ENCODE measurements at regions not wholly inside any gene's neighbourhood (a gene's known extent, or its start where the extent isn't known, plus 50 kb on each side); places are given as distances from the start of the nearest gene placed in this dataset.

DNA sequence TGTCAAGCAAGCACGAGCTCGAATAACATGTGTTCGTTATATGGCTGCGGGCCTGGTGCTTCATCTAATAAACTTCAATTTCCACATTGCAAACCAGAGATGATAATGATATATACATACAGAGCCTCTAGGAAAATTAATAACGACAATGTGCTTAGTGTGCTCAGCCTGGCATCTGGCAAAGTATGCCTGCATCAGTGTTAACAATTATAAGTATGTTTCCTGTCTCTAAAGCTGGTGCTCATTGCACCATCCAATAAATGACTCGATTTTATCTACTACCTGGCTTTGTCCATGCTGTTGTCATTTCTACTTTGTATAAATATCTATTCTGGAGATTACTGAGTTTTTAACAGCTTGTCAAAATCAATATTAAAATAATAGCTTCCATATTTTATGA lies 1402.6 kb downstream of the MRPL39 start:
- TF ChIP-seq EZH2phosphoT487 (IDR thresholded peaks at IDR 0.05; ENCODE audit: insufficient read depth, low read depth) (no peak), EZH2 (IDR thresholded peaks at IDR 0.05; ENCODE audit: insufficient read depth, poor library complexity, severe bottlenecking) (no peak)
- Histone ChIP-seq H4K20me1 (ENCODE audit: insufficient read depth) (no peaks in the 10 kb centered on the region), H3K36me3 (ENCODE audit: low read depth) (no peaks in the 10 kb centered on the region), H3K9me3 (ENCODE audit: low read depth) (no peaks in the 10 kb centered on the region), H3K9me2 (ENCODE audit: insufficient read depth) (no peaks in the 10 kb centered on the region), H3F3A (ENCODE audit: insufficient read depth) (no peaks in the 10 kb centered on the region), H3K27ac (no peak overlapping the region), H3K4me1 (ENCODE audit: insufficient read depth) (no peaks in the 10 kb centered on the region), H3K4me3 (no peak overlapping the region), H3K9ac (no peak overlapping the region), H3K79me2 (ENCODE audit: insufficient read depth) (no peaks in the 10 kb centered on the region), H3K4me2 (ENCODE audit: unreplicated experiment) (no peak overlapping the region), H3K27me3 (replicated peaks; ENCODE audit: insufficient read depth) (no peaks in the 10 kb centered on the region), H2AFZ (no peak overlapping the region)
- WGBS, 2 experiments (ENCODE audit: low coverage in 1 of 2, low lambda C conversion rate in 2 of 2, missing lambda C conversion rate in 2 of 2) = 30 to 34% methylated on average over 6 of the region's 6 CpGs
- no peak for DNase-seq
- in situ Hi-C loops (cut with MboI) = no loop called here

DNA sequence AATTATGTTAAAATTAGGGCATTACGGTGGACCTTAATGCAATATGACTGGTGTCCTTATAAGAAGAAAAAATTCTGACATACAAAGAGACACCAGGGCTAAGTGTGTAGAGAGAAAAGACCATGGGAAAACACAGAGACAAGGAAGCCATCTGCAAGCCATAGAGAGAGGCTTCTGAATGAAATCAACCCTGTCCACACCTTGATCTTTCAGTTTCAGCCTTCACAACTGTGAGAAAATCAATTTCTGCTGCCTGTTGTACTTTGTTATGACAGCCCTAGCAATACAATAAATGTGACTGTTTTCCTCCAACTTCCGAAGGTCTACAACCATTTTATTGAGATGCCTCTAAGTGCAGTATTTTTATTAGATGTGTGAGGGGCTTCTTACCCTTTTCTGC lies 1407.2 kb downstream of the MRPL39 start:
- no peaks in the 10 kb centered on the region for H3K4me1 ChIP-seq (ENCODE audit: insufficient read depth)
- H3K9me3 ChIP-seq (ENCODE audit: low read depth) = no peaks in the 10 kb centered on the region
- no peak overlapping the region for H3K4me2 ChIP-seq (ENCODE audit: unreplicated experiment)
- DNase-seq = no peak
- no peaks in the 10 kb centered on the region for H3K9me2 ChIP-seq (ENCODE audit: insufficient read depth)
- no peak for TF ChIP-seq EZH2phosphoT487 (IDR thresholded peaks at IDR 0.05; ENCODE audit: insufficient read depth, low read depth)
- no peak for TF ChIP-seq EZH2 (IDR thresholded peaks at IDR 0.05; ENCODE audit: insufficient read depth, poor library complexity, severe bottlenecking)
- H3K4me3 ChIP-seq = no peak overlapping the region
- no peaks in the 10 kb centered on the region for H3K36me3 ChIP-seq (ENCODE audit: low read depth)
- H2AFZ ChIP-seq = no peak overlapping the region
- no peak overlapping the region for H3K27ac ChIP-seq
- no peaks in the 10 kb centered on the region for H4K20me1 ChIP-seq (ENCODE audit: insufficient read depth)
- in situ Hi-C loops (cut with MboI) = no loop called here
- no peaks in the 10 kb centered on the region for H3K27me3 ChIP-seq (replicated peaks; ENCODE audit: insufficient read depth)
- no peak overlapping the region for H3K9ac ChIP-seq
- 19 to 25% methylated on average over 2 of the region's 2 CpGs for WGBS, 2 experiments (ENCODE audit: low coverage in 1 of 2, low lambda C conversion rate in 2 of 2, missing lambda C conversion rate in 2 of 2)
- no peaks in the 10 kb centered on the region for H3F3A ChIP-seq (ENCODE audit: insufficient read depth)
- H3K79me2 ChIP-seq (ENCODE audit: insufficient read depth) = no peaks in the 10 kb centered on the region

GRCh38 chr21:24197923-24198322 lies 1409.4 kb downstream of the MRPL39 start:
- Histone ChIP-seq H3K4me1 (ENCODE audit: insufficient read depth) (no peaks in the 10 kb centered on the region), H3K9me3 (ENCODE audit: low read depth) (no peaks in the 10 kb centered on the region), H4K20me1 (ENCODE audit: insufficient read depth) (no peaks in the 10 kb centered on the region), H3K27ac (no peak overlapping the region), H3K4me3 (no peak overlapping the region), H2AFZ (no peak overlapping the region), H3K36me3 (ENCODE audit: low read depth) (no peaks in the 10 kb centered on the region), H3K27me3 (replicated peaks; ENCODE audit: insufficient read depth) (no peaks in the 10 kb centered on the region), H3F3A (ENCODE audit: insufficient read depth) (no peaks in the 10 kb centered on the region), H3K79me2 (ENCODE audit: insufficient read depth) (no peaks in the 10 kb centered on the region), H3K4me2 (ENCODE audit: unreplicated experiment) (no peak overlapping the region), H3K9me2 (ENCODE audit: insufficient read depth) (no peaks in the 10 kb centered on the region), H3K9ac (no peak overlapping the region)
- no peak for DNase-seq
- in situ Hi-C loops (cut with MboI) = no loop called here
- TF ChIP-seq EZH2 (IDR thresholded peaks at IDR 0.05; ENCODE audit: insufficient read depth, poor library complexity, severe bottlenecking) (no peak), EZH2phosphoT487 (IDR thresholded peaks at IDR 0.05; ENCODE audit: insufficient read depth, low read depth) (no peak)

DNA sequence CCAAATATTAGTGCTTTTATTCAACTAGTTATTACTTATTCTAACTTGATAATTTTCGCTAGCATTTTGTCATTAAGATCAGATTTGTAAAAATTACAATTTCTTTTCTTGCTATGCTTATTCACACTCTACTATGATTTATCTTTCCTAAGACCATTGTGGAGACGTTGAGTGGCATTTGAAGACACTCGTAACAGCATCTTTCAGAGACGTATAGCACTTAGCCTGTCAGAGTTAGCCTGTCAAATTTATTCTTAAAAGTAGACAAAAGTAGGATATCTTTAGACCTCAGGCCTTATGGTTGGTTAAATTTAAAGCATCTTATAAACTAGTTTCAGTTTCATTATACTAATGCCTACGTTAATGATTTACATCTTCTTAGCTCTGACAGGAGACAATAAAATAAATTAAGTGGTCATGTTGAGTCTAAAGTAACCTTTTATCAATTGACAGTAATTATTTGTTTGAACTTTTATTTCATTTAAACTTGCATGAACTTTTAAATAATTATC lies 1410.1 kb downstream of the MRPL39 start:
- Histone ChIP-seq H3K36me3 (ENCODE audit: low read depth) (no peaks in the 10 kb centered on the region), H2AFZ (no peak overlapping the region), H3K9me3 (ENCODE audit: low read depth) (no peaks in the 10 kb centered on the region), H3K27ac (no peak overlapping the region), H3K9me2 (ENCODE audit: insufficient read depth) (no peaks in the 10 kb centered on the region), H3K79me2 (ENCODE audit: insufficient read depth) (no peaks in the 10 kb centered on the region), H3K9ac (no peak overlapping the region), H3F3A (ENCODE audit: insufficient read depth) (no peaks in the 10 kb centered on the region), H3K4me1 (ENCODE audit: insufficient read depth) (no peaks in the 10 kb centered on the region), H3K4me3 (no peak overlapping the region), H3K27me3 (replicated peaks; ENCODE audit: insufficient read depth) (no peaks in the 10 kb centered on the region), H3K4me2 (ENCODE audit: unreplicated experiment) (no peak overlapping the region), H4K20me1 (ENCODE audit: insufficient read depth) (no peaks in the 10 kb centered on the region)
- 20 to 21% methylated on average over 5 of the region's 5 CpGs for WGBS, 2 experiments (ENCODE audit: low coverage in 1 of 2, low lambda C conversion rate in 2 of 2, missing lambda C conversion rate in 2 of 2)
- no peak for TF ChIP-seq EZH2 (IDR thresholded peaks at IDR 0.05; ENCODE audit: insufficient read depth, poor library complexity, severe bottlenecking)
- TF ChIP-seq EZH2phosphoT487 (IDR thresholded peaks at IDR 0.05; ENCODE audit: insufficient read depth, low read depth) = no peak
- DNase-seq = no peak
- in situ Hi-C loops (cut with MboI) = no loop called here

GRCh38 chr21:24188506-24188905 lies 1418.8 kb downstream of the MRPL39 start:
- 1% methylated on average over 4 of the region's 4 CpGs for WGBS, 2 experiments (ENCODE audit: low coverage in 1 of 2, low lambda C conversion rate in 2 of 2, missing lambda C conversion rate in 2 of 2)
- Histone ChIP-seq H4K20me1 (ENCODE audit: insufficient read depth) (no peaks in the 10 kb centered on the region), H3K27ac (no peak overlapping the region), H3K9me3 (ENCODE audit: low read depth) (peaks cover 10% of the 10 kb centered on the region), H2AFZ (no peak overlapping the region), H3K36me3 (ENCODE audit: low read depth) (no peaks in the 10 kb centered on the region), H3K4me1 (ENCODE audit: insufficient read depth) (no peaks in the 10 kb centered on the region), H3K9me2 (ENCODE audit: insufficient read depth) (no peaks in the 10 kb centered on the region), H3K4me2 (ENCODE audit: unreplicated experiment) (no peak overlapping the region), H3K27me3 (replicated peaks; ENCODE audit: insufficient read depth) (no peaks in the 10 kb centered on the region), H3F3A (ENCODE audit: insufficient read depth) (no peaks in the 10 kb centered on the region), H3K79me2 (ENCODE audit: insufficient read depth) (no peaks in the 10 kb centered on the region), H3K9ac (no peak overlapping the region), H3K4me3 (no peak overlapping the region)
- in situ Hi-C loops (cut with MboI) = no loop called here
- TF ChIP-seq EZH2phosphoT487 (IDR thresholded peaks at IDR 0.05; ENCODE audit: insufficient read depth, low read depth) (no peak), EZH2 (IDR thresholded peaks at IDR 0.05; ENCODE audit: insufficient read depth, poor library complexity, severe bottlenecking) (no peak)
- DNase-seq = no peak

Data from GM23248 (cell line).